Neural progenitor cell (in vitro differentiated cells): ENCODE measurements at regions not wholly inside any gene's neighbourhood (a gene's known extent, or its start where the extent isn't known, plus 50 kb on each side); places are given as distances from the start of the nearest gene placed in this dataset.

ENCODE experiments used
- DNase-seq: peaks from one replicate; pipeline ENCODE4 v3.0.0-alpha.2; 2016; ENCODE audit warnings: low spot score
- H2AFZ ChIP-seq: fragments of 200-600 bp; sonication (generic); replicated peaks from 2 replicates; pipeline ENCODE4 v1.6.1; 2016; ENCODE audit warnings: antibody characterized with exemption
- H3F3A ChIP-seq: fragments of 200-600 bp; sonication (generic); 2 replicates; pipeline ENCODE4 v1.6.1; 2016; ENCODE audit warnings: antibody characterized with exemption, low read depth
- H3K27ac ChIP-seq: fragments of 200-600 bp; sonication (generic); 2 replicates; pipeline ENCODE4 v1.5.1; 2016; ENCODE audit warnings: mild to moderate bottlenecking
- H3K27me3 ChIP-seq: fragments of 200-600 bp; sonication (generic); 2 replicates; pipeline ENCODE4 v1.6.1; 2016; ENCODE audit warnings: mild to moderate bottlenecking, moderate library complexity
- H3K36me3 ChIP-seq: fragments of 200-600 bp; sonication (generic); 2 replicates; pipeline ENCODE4 v1.5.1; 2016
- H3K4me1 ChIP-seq: fragments of 200-600 bp; sonication (generic); 2 replicates; pipeline ENCODE4 v1.6.1; 2016; ENCODE audit warnings: mixed run types
- H3K4me2 ChIP-seq: fragments of 200-600 bp; sonication (generic); 2 replicates; pipeline ENCODE4 v1.6.1; 2016
- H3K4me3 ChIP-seq: fragments of 200-600 bp; sonication (generic); 2 replicates; pipeline ENCODE4 v1.5.1; 2016
- H3K79me2 ChIP-seq: fragments of 200-600 bp; sonication (generic); 2 replicates; pipeline ENCODE4 v1.6.1; 2016; ENCODE audit warnings: low read depth
- H3K9ac ChIP-seq: fragments of 200-600 bp; sonication (generic); 2 replicates; pipeline ENCODE4 v1.6.1; 2016
- H3K9me3 ChIP-seq: fragments of 200-600 bp; sonication (generic); 2 replicates; pipeline ENCODE4 v1.5.1; 2016; ENCODE audit warnings: low read depth
- H4K20me1 ChIP-seq: fragments of 200-600 bp; sonication (generic); 2 replicates; pipeline ENCODE4 v1.6.1; 2016; ENCODE audit warnings: low read depth
- H3K27ac Mint-ChIP-seq: 3 replicates; pipeline ENCODE4 v1.8.0; 2021; ENCODE audit warnings: mixed read lengths
- H3K27me3 Mint-ChIP-seq: 2 replicates; pipeline ENCODE4 v1.8.0; 2022; ENCODE audit warnings: low read depth, mild to moderate bottlenecking, inconsistent platforms, moderate library complexity, mixed read lengths; ENCODE audit not compliant: insufficient read depth
- H3K36me3 Mint-ChIP-seq: 3 replicates; pipeline ENCODE4 v1.8.0; 2021; ENCODE audit warnings: mixed read lengths
- H3K4me1 Mint-ChIP-seq: 3 replicates; pipeline ENCODE4 v1.8.0; 2021; ENCODE audit warnings: mixed read lengths
- H3K4me3 Mint-ChIP-seq: 3 replicates; pipeline ENCODE4 v1.8.0; 2021; ENCODE audit warnings: mild to moderate bottlenecking, moderate library complexity, mixed read lengths
- H3K9me3 Mint-ChIP-seq: 3 replicates; pipeline ENCODE4 v1.8.0; 2020; ENCODE audit warnings: mixed read lengths
- CTCF ChIP-seq: fragments of 200-600 bp; sonication (generic); IDR thresholded peaks from 2 replicates; pipeline ENCODE4 v1.5.1; 2017; ENCODE audit warnings: antibody characterized with exemption, mild to moderate bottlenecking
- EZH2 ChIP-seq: fragments of 200-600 bp; sonication (generic); IDR thresholded peaks from 2 replicates; pipeline ENCODE4 v1.6.1; 2017; ENCODE audit warnings: antibody characterized with exemption, mild to moderate bottlenecking, moderate library complexity
- EZH2phosphoT487 ChIP-seq: fragments of 200-600 bp; sonication (generic); IDR thresholded peaks from 2 replicates; pipeline ENCODE4 v1.6.1; 2017; ENCODE audit warnings: antibody characterized with exemption

- H3K27me3 ChIP-seq, result no peaks in the 10 kb centered on the region
- no peak overlapping the region for H2AFZ ChIP-seq
- no peaks in the 10 kb centered on the region for H3K9me3 ChIP-seq
- Mint-ChIP-seq H3K27ac (no peak overlapping the region), H3K4me3 (no peak overlapping the region), H3K4me1 (peaks cover 10% of the 10 kb centered on the region), H3K9me3 (peaks cover 17% of the 10 kb centered on the region), H3K27me3 (peaks cover 3% of the 10 kb centered on the region), H3K36me3 (no peaks in the 10 kb centered on the region)
- no peak overlapping the region for H3K4me3 ChIP-seq
- no peaks in the 10 kb centered on the region for H3K4me1 ChIP-seq
- H3K9ac ChIP-seq, result no peak overlapping the region
- TF ChIP-seq EZH2 (no peak), EZH2phosphoT487 (no peak), CTCF (no peak)
- no peaks in the 10 kb centered on the region for H4K20me1 ChIP-seq
- no peaks in the 10 kb centered on the region for H3K79me2 ChIP-seq
- H3K36me3 ChIP-seq, result no peaks in the 10 kb centered on the region
- no peak for DNase-seq
- no peak overlapping the region for H3K27ac ChIP-seq
- H3F3A ChIP-seq, result no peaks in the 10 kb centered on the region
- no peak overlapping the region for H3K4me2 ChIP-seq
Measured at GRCh38 chr6:4297348-4297747, 162.0 kb upstream of the ECI2 start.

GRCh38 chr6:4296552-4296951, 161.2 kb upstream of the ECI2 start:
- no peak overlapping the region for H2AFZ ChIP-seq
- TF ChIP-seq EZH2, result no peak
- TF ChIP-seq CTCF, result no peak
- no peak for TF ChIP-seq EZH2phosphoT487
- no peak overlapping the region for H3K27ac ChIP-seq
- Mint-ChIP-seq H3K9me3 (peaks cover 17% of the 10 kb centered on the region), H3K36me3 (no peaks in the 10 kb centered on the region), H3K27me3 (peaks cover 3% of the 10 kb centered on the region), H3K4me3 (no peak overlapping the region), H3K27ac (no peak overlapping the region), H3K4me1 (peaks cover 13% of the 10 kb centered on the region)
- H3F3A ChIP-seq, result no peaks in the 10 kb centered on the region
- no peaks in the 10 kb centered on the region for H3K9me3 ChIP-seq
- no peaks in the 10 kb centered on the region for H3K36me3 ChIP-seq
- H3K79me2 ChIP-seq, result no peaks in the 10 kb centered on the region
- no peak overlapping the region for H3K4me3 ChIP-seq
- DNase-seq, result no peak
- H3K9ac ChIP-seq, result no peak overlapping the region
- H3K4me1 ChIP-seq, result peaks cover 4% of the 10 kb centered on the region
- no peaks in the 10 kb centered on the region for H4K20me1 ChIP-seq
- H3K4me2 ChIP-seq, result no peak overlapping the region
- no peaks in the 10 kb centered on the region for H3K27me3 ChIP-seq

- Mint-ChIP-seq H3K27me3 (peaks cover 3% of the 10 kb centered on the region), H3K4me3 (no peak overlapping the region), H3K36me3 (no peaks in the 10 kb centered on the region), H3K9me3 (peaks cover 17% of the 10 kb centered on the region), H3K4me1 (peaks cover 13% of the 10 kb centered on the region), H3K27ac (no peak overlapping the region)
- H3K79me2 ChIP-seq, result no peaks in the 10 kb centered on the region
- H4K20me1 ChIP-seq, result no peaks in the 10 kb centered on the region
- H3K27me3 ChIP-seq, result no peaks in the 10 kb centered on the region
- H3F3A ChIP-seq, result no peaks in the 10 kb centered on the region
- no peak overlapping the region for H3K27ac ChIP-seq
- H3K36me3 ChIP-seq, result no peaks in the 10 kb centered on the region
- no peak for DNase-seq
- no peak overlapping the region for H2AFZ ChIP-seq
- H3K9ac ChIP-seq, result no peak overlapping the region
- no peak for TF ChIP-seq EZH2phosphoT487
- no peak for TF ChIP-seq EZH2
- no peak for TF ChIP-seq CTCF
- H3K4me1 ChIP-seq, result peaks cover 8% of the 10 kb centered on the region
- H3K4me3 ChIP-seq, result no peak overlapping the region
- no peak overlapping the region for H3K4me2 ChIP-seq
- H3K9me3 ChIP-seq, result no peaks in the 10 kb centered on the region
Measured at GRCh38 chr6:4295783-4296155, 160.4 kb upstream of the ECI2 start.
